Spleen (tissue), 11 donors: ENCODE measurements at regions not wholly inside any gene's neighbourhood (a gene's known extent, or its start where the extent isn't known, plus 50 kb on each side); places are given as distances from the start of the nearest gene placed in this dataset.
"Not testable (repeated sequence)": the region's sequence is repeated elsewhere in the genome, so short reads cannot be mapped to it uniquely, and the experiment has no call there.

Experiments used
- DNase-seq: peaks from one replicate; pipeline ENCODE4 v3.0.0-alpha.2; 2020
- H3K27ac ChIP-seq, 8 donors: fragments of 200-600 bp; sonication (generic) in 7 of 8; 1 replicate in 4 of 8; 2 replicates in 4 of 8; pipeline versions ENCODE4 v1.5.0 to v1.8.0; 2016 to 2021; ENCODE audit warnings: inconsistent platforms in 4 of 8, mild to moderate bottlenecking in 4 of 8, moderate library complexity in 1 of 8
- H3K27me3 ChIP-seq, 7 donors: fragments of 200-600 bp; sonication (generic) in 6 of 7; replicated peaks in 1 of 7; 1 replicate in 4 of 7; 2 replicates in 3 of 7; pipeline versions ENCODE4 v1.5.0 to v1.8.0; 2016 to 2021; ENCODE audit warnings: inconsistent platforms in 3 of 7, mild to moderate bottlenecking in 1 of 7
- H3K36me3 ChIP-seq, 6 donors: fragments of 200-600 bp; sonication (generic) in 5 of 6; 1 replicate in 4 of 6; 2 replicates in 2 of 6; pipeline versions ENCODE4 v1.5.0 to v1.8.0; 2016 to 2021; ENCODE audit warnings: inconsistent platforms in 2 of 6
- H3K4me1 ChIP-seq, 6 donors: fragments of 200-600 bp; sonication (generic) in 5 of 6; 1 replicate in 3 of 6; 2 replicates in 3 of 6; pipeline versions ENCODE4 v1.5.0 to v1.8.0; 2016 to 2021; ENCODE audit warnings: inconsistent platforms in 3 of 6
- H3K4me3 ChIP-seq, 8 donors: fragments of 200-600 bp; sonication (generic) in 7 of 8; 1 replicate in 4 of 8; 2 replicates in 4 of 8; pipeline versions ENCODE4 v1.5.0 to v1.8.0; 2016 to 2021; ENCODE audit warnings: inconsistent platforms in 4 of 8, mild to moderate bottlenecking in 4 of 8, moderate library complexity in 2 of 8
- H3K9me3 ChIP-seq, 8 donors: fragments of 200-600 bp; sonication (generic) in 7 of 8; 1 replicate in 4 of 8; 2 replicates in 4 of 8; pipeline versions ENCODE4 v1.5.0 to v1.8.0; 2016 to 2021; ENCODE audit warnings: inconsistent platforms in 4 of 8
- CTCF ChIP-seq, 11 experiments: fragments of 200-600 bp in 7 of 11; fragments of 450-650 bp in 4 of 11; sonication (generic) in 4 of 11; IDR thresholded peaks in 8 of 11; conservative IDR thresholded peaks in 3 of 11; 1 replicate in 7 of 11; 2 replicates in 4 of 11; pipeline versions ENCODE4 v1.4.0 to v1.8.0; 2016 to 2021; ENCODE audit warnings: antibody characterized with exemption in 11 of 11, inconsistent platforms in 4 of 11, mild to moderate bottlenecking in 1 of 11
- POLR2A ChIP-seq, 3 donors: fragments of 450-650 bp; IDR thresholded peaks; one replicate each; pipeline ENCODE4 v1.5.1; 2017; ENCODE audit warnings: antibody characterized with exemption in 3 of 3, mild to moderate bottlenecking in 1 of 3
- POLR2AphosphoS5 ChIP-seq, 3 donors: sonication (generic); formaldehyde crosslinking; IDR thresholded peaks; one replicate each; pipeline ENCODE4 v1.5.1; 2017; ENCODE audit warnings: antibody characterized with exemption in 3 of 3
- WGBS, 5 donors: extraction: QIAGEN DNeasy Blood & Tissue Kit in 3 of 5; methylation state at CpG; one replicate each; pipeline versions ENCODE4 v1.1.5 to v1.1.7; 2013 to 2018; 5-methylcytosine and 5-hydroxymethylcytosine counted together
- intact Hi-C: fragments of 100-400 bp; cut with DNase I; formaldehyde crosslinking; loops from one replicate; pipeline ENCODE4 v1.15.0; 2023; ENCODE audit warnings: low total_unique reads
- donor health status: healthy with polysubstance abuse.
- donor health status: DM: no; HTN: no; CAD: no; lungs with moderate emphysema.
- donor health status: DM: no; HTN: no; CAD: no.
- donor health status: Bipolar disorder and iron deficiency.
- donor health status: healthy.
- donor health status: DM: no; HTN: no; CAD: no.
- donor health status: DM: yes; HTN: yes; CAD: no.

GRCh38 chr2:11950896-11951295 is 204.5 kb downstream of the LPIN1 start:
- Histone ChIP-seq H3K9me3 (no peaks in the 10 kb centered on the region), H3K27me3 (no peaks in the 10 kb centered on the region), H3K4me1 (peaks cover 0 to 14% (median under 1%) of the 10 kb centered on the region in 6 donors), H3K36me3 (no peaks in the 10 kb centered on the region), H3K4me3 (no peak overlapping the region), H3K27ac (no peak overlapping the region)
- no peak for TF ChIP-seq POLR2A (IDR thresholded peaks at IDR 0.05)
- TF ChIP-seq POLR2AphosphoS5 (IDR thresholded peaks at IDR 0.05): no peak
- no peak for TF ChIP-seq CTCF (IDR thresholded peaks at IDR 0.05 in 8 of 11, conservative IDR thresholded peaks at IDR 0.05 in 3 of 11)
- no peak for DNase-seq
- 87 to 99% (median 93%) methylated on average over 2 of the region's 2 CpGs for WGBS, 5 donors
- intact Hi-C loops: no loop called here

GRCh38 chr2:11951492-11951891 is 205.1 kb downstream of the LPIN1 start:
- intact Hi-C loops, H3K4me3 ChIP-seq: not testable (repeated sequence)
- WGBS, 5 donors: 90 to 94% (median 92%) methylated on average over 6 of the region's 6 CpGs

DNA sequence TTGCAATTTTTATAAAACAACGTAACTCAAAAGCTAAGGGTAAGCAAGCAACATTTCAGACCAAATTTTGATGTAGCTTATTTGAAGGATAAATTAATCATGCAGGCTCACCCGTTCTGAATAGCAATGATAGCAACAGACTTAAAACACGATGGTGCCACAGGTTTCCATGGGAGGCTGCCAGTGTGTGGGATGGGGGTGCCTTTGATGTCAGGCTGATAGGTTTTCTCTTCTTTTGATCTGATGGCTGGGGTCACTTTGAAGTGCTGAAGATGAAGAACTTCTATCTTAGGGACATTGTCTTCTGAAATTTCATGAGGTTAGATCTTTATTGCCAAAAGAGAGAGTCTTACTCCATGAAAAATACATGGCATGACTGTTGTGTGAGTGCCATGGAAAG is 206.8 kb downstream of the LPIN1 start:
- WGBS, 5 donors: 77 to 90% (median 80%) methylated on average over 3 of the region's 3 CpGs
- H3K36me3 ChIP-seq: no peaks in the 10 kb centered on the region
- peaks cover 0 to 8% (median 0%) of the 10 kb centered on the region in 6 donors for H3K4me1 ChIP-seq
- no peaks in the 10 kb centered on the region for H3K9me3 ChIP-seq
- no peak overlapping the region for H3K27ac ChIP-seq
- H3K4me3 ChIP-seq: no peak overlapping the region
- no peak for DNase-seq
- no peaks in the 10 kb centered on the region for H3K27me3 ChIP-seq
- intact Hi-C loops: no loop called here
- TF ChIP-seq POLR2A (IDR thresholded peaks at IDR 0.05): no peak
- no peak for TF ChIP-seq POLR2AphosphoS5 (IDR thresholded peaks at IDR 0.05)
- no peak for TF ChIP-seq CTCF (IDR thresholded peaks at IDR 0.05 in 8 of 11, conservative IDR thresholded peaks at IDR 0.05 in 3 of 11)

More at GRCh38 chr2:11951492-11951891, 205.1 kb downstream of the LPIN1 start:
- H3K4me1 ChIP-seq: peaks cover 0 to 12% (median 0%) of the 10 kb centered on the region in 6 donors
- DNase-seq, H3K36me3 ChIP-seq, H3K27ac ChIP-seq, H3K9me3 ChIP-seq, H3K27me3 ChIP-seq: not testable (repeated sequence)

- Histone ChIP-seq H3K27ac (no peak overlapping the region), H3K9me3 (peaks cover 0 to 3% (median 0%) of the 10 kb centered on the region in 8 donors), H3K36me3 (no peaks in the 10 kb centered on the region), H3K27me3 (no peaks in the 10 kb centered on the region), H3K4me3 (no peak overlapping the region), H3K4me1 (peaks cover 0 to 1% (median 0%) of the 10 kb centered on the region in 6 donors)
- TF ChIP-seq CTCF (IDR thresholded peaks at IDR 0.05 in 8 of 11, conservative IDR thresholded peaks at IDR 0.05 in 3 of 11) (no peak), POLR2A (IDR thresholded peaks at IDR 0.05) (no peak), POLR2AphosphoS5 (IDR thresholded peaks at IDR 0.05) (no peak)
- intact Hi-C loops: no loop called here
- 45 to 85% (median 70%) methylated on average over 2 of the region's 2 CpGs for WGBS, 5 donors
- no peak for DNase-seq
Observed at GRCh38 chr2:11955314-11955713, 208.9 kb downstream of the LPIN1 start.

DNA sequence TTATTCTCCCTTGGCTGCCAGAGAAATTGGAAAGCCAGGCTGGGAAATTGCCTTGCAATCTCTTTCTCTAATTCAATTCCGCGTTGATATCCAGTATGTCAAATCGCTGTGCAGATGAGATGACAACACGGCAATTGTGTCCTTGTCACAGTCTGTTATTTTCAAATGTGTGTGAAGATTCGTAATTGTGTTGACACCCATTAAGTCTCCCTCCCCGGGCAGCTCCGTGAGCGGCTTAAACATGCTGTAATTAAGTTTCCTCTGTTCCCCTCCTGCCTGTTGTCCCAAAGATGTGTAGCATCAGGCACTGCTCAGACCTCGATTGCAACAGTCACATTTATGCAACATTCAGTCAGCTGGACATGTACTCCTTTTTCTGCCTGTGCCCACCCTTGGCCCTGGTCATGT is 209.5 kb downstream of the LPIN1 start:
- H3K36me3 ChIP-seq: no peaks in the 10 kb centered on the region
- H3K4me1 ChIP-seq: no peaks in the 10 kb centered on the region
- no peak for TF ChIP-seq POLR2A (IDR thresholded peaks at IDR 0.05)
- no peak for TF ChIP-seq CTCF (IDR thresholded peaks at IDR 0.05 in 8 of 11, conservative IDR thresholded peaks at IDR 0.05 in 3 of 11)
- no peak for TF ChIP-seq POLR2AphosphoS5 (IDR thresholded peaks at IDR 0.05)
- no peak for DNase-seq
- intact Hi-C loops: no loop called here
- WGBS, 5 donors: 67 to 85% (median 74%) methylated on average over 9 of the region's 9 CpGs
- H3K9me3 ChIP-seq: peaks cover 0 to 3% (median 0%) of the 10 kb centered on the region in 8 donors
- H3K27me3 ChIP-seq: no peaks in the 10 kb centered on the region
- no peak overlapping the region for H3K27ac ChIP-seq
- H3K4me3 ChIP-seq: no peak overlapping the region
